ENCODE measurements at regions not wholly inside any gene's neighbourhood (a gene's known extent, or its start where the extent isn't known, plus 50 kb on each side); places are given as distances from the start of the nearest gene placed in this dataset.

DNA sequence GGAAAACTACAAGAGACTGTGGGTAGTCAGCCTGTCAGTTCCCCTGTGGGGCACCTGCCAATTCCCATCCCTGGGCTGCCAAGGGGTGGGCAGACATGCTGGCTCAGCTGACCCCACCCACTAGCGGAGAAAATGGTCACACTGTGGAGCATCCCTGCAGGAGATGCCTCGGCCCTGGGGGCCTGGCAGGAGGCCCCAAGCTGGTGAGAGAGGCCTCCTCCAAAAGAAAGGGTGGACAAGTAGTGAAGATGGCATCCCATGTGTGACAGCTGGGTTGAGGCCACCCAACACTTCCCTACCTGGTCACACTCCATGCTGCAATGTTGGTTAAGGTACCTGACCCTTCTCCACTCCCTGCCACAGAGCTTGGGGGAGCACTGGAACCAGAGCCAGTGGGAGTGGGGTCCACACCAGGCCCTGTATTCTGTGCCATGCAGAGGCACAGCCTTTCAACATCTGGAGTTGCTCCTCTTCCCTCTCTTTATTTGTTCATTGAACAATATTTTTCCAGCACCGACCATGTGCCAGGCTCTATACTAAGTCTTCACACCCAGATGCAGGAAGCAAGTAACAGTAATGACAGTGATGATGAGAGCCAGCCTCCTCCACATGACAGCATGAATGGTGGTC lies 59.5 kb downstream of the KLHDC7A start:
- H3K9me3 ChIP-seq (replicated peaks): peaks cover 15% of the 10 kb centered on the region
- peaks cover 96% of the 10 kb centered on the region for H3K27me3 ChIP-seq (ENCODE audit: low read depth)
- intact Hi-C loops (cut with micrococcal nuclease): no loop called here
- H3K27ac ChIP-seq (replicated peaks): no peak overlapping the region
- no peaks in the 10 kb centered on the region for H3K4me1 ChIP-seq
- TF ChIP-seq, protein P1, sequence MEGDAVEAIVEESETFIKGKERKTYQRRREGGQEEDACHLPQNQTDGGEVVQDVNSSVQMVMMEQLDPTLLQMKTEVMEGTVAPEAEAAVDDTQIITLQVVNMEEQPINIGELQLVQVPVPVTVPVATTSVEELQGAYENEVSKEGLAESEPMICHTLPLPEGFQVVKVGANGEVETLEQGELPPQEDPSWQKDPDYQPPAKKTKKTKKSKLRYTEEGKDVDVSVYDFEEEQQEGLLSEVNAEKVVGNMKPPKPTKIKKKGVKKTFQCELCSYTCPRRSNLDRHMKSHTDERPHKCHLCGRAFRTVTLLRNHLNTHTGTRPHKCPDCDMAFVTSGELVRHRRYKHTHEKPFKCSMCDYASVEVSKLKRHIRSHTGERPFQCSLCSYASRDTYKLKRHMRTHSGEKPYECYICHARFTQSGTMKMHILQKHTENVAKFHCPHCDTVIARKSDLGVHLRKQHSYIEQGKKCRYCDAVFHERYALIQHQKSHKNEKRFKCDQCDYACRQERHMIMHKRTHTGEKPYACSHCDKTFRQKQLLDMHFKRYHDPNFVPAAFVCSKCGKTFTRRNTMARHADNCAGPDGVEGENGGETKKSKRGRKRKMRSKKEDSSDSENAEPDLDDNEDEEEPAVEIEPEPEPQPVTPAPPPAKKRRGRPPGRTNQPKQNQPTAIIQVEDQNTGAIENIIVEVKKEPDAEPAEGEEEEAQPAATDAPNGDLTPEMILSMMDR (IDR thresholded peaks at IDR 0.05; ENCODE audit: borderline replicate concordance): no peak
- no peaks in the 10 kb centered on the region for H3K36me3 ChIP-seq
- no peak overlapping the region for H3K4me3 ChIP-seq
- DNase-seq: no peak

DNA sequence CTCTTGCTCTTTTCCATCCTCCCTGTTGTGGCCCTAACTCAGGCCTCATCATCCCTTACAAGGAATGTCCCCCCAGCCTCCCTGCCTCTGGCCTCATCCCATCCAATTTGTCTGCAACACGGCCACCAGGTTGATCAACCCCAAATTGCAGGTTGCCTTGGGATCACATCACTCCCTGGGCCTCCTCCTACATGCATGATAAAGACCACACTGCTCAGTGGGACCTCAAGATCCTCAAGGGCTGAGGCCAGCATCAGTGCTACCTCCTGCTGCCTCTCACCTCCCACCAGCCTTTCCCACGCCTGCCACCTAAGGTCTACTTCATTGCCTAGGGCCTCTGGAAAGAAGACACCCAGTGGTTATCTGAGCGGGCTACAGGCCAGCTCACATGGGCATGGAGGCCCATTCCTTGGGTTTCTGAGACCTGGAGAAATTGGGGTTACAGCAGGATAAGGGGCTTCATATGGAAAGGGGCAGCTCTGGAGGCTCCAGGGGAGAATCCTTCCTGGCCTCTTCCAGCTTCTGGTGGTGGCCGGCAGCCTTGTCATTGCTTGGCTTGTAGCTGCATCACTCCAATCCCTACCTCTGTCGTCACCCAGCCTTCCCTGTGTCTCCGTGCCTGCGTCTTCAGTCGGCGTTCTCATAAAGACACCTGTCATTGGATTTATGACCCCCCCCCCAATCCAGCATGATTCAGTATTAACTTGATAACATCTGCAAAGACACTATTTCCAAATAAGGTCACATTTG lies 60.5 kb downstream of the KLHDC7A start:
- Histone ChIP-seq H3K27me3 (ENCODE audit: low read depth) (peaks cover 96% of the 10 kb centered on the region), H3K4me3 (no peak overlapping the region), H3K4me1 (no peaks in the 10 kb centered on the region), H3K36me3 (no peaks in the 10 kb centered on the region), H3K27ac (replicated peaks) (no peak overlapping the region), H3K9me3 (replicated peaks) (peaks cover 15% of the 10 kb centered on the region)
- TF ChIP-seq, protein P1 (IDR thresholded peaks at IDR 0.05; ENCODE audit: borderline replicate concordance): no peak
- no peak for DNase-seq
- intact Hi-C loops (cut with micrococcal nuclease): no loop called here

DNA sequence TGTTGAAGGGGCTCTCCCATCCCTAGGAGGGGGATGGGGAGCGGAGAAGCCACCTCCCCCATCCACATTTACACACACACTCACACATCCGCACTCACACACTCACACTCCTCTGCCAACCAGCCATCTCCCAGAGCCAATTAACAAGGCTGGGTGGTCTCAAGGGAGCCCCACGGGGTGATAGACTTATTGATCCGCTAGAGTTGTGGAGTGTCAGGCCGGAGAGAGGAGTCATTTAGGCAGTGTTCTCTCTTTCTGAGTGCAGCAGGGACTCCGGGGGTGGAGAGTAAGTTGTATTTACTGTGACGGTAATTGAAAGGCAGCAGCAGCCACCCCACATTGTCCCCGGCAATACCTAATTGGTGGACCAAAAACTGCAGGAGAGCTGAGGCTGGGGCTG lies 61.6 kb downstream of the KLHDC7A start:
- H3K27me3 ChIP-seq (ENCODE audit: low read depth): peaks cover 95% of the 10 kb centered on the region
- no peak for DNase-seq

DNA sequence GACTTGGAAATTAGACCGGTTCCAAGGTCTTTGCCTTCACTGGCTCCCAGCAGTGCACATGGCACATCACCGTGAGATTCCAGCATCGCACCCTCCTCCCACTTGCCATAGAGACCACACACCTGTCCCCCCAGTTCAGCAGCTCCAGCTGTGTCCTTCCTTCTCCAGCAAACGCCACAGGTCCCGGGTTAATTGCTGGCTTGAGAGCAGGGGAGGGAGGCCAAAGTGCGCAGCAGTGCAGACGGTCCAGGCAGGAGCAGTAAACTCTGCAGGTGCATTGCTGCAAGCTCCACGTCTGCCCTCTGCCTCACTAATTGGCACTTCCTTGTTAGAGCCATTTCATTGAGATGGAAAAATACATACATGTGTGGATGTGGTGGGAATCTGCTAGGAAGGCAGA lies 65.3 kb downstream of the KLHDC7A start:
- H3K4me1 ChIP-seq: no peaks in the 10 kb centered on the region
- no peak for DNase-seq
- H3K4me3 ChIP-seq: no peak overlapping the region
- H3K9me3 ChIP-seq (replicated peaks): peaks cover 15% of the 10 kb centered on the region
- H3K27me3 ChIP-seq (ENCODE audit: low read depth): peaks cover 97% of the 10 kb centered on the region
- no peak overlapping the region for H3K27ac ChIP-seq (replicated peaks)
- intact Hi-C loops (cut with micrococcal nuclease): no loop called here
- H3K36me3 ChIP-seq: no peaks in the 10 kb centered on the region
- TF ChIP-seq, protein P1 (IDR thresholded peaks at IDR 0.05; ENCODE audit: borderline replicate concordance): no peak

More for the DNA sequence above, 61.6 kb downstream of the KLHDC7A start:
- TF ChIP-seq, protein P1 (IDR thresholded peaks at IDR 0.05; ENCODE audit: borderline replicate concordance): no peak
- no peak overlapping the region for H3K27ac ChIP-seq (replicated peaks)
- intact Hi-C loops (cut with micrococcal nuclease): no loop called here
- no peaks in the 10 kb centered on the region for H3K4me1 ChIP-seq
- no peak overlapping the region for H3K4me3 ChIP-seq
- no peaks in the 10 kb centered on the region for H3K36me3 ChIP-seq
- peaks cover 15% of the 10 kb centered on the region for H3K9me3 ChIP-seq (replicated peaks)

DNA sequence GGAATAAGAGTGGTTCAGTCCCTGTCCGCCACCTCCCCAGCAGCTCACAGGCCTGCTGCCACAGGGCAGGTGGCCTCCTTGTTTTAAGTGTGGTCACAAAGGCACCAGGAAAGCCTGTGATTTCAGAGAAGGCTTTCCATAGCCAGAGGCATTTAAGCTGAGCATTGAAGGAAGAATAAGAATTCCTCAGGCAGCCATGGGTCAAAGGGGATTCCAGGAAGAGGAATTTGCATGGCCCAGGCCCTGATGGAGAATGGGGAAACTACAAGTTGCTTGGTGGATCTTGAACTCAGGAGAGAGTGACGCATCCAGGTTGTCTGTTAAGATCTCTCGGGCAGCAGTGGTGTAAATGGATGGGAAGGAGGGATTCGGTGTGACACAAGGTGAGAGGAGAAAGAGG lies 66.7 kb downstream of the KLHDC7A start:
- Histone ChIP-seq H3K36me3 (no peaks in the 10 kb centered on the region), H3K27ac (replicated peaks) (no peak overlapping the region), H3K4me3 (no peak overlapping the region), H3K4me1 (no peaks in the 10 kb centered on the region), H3K27me3 (ENCODE audit: low read depth) (peaks cover 97% of the 10 kb centered on the region), H3K9me3 (replicated peaks) (peaks cover 15% of the 10 kb centered on the region)
- TF ChIP-seq, protein P1 (IDR thresholded peaks at IDR 0.05; ENCODE audit: borderline replicate concordance): no peak
- intact Hi-C loops (cut with micrococcal nuclease): no loop called here
- no peak for DNase-seq

Measured in left ventricle myocardium inferior (tissue), 1 donor.